NCI-H187 (cell line): ENCODE measurements at regions not wholly inside any gene's neighbourhood (a gene's known extent, or its start where the extent isn't known, plus 50 kb on each side); places are given as distances from the start of the nearest gene placed in this dataset.

Source experiments
- DNase-seq, 2 experiments: peaks; one replicate each; lab custom pipeline; 2025; lab: John Stamatoyannopoulos, UW

DNA sequence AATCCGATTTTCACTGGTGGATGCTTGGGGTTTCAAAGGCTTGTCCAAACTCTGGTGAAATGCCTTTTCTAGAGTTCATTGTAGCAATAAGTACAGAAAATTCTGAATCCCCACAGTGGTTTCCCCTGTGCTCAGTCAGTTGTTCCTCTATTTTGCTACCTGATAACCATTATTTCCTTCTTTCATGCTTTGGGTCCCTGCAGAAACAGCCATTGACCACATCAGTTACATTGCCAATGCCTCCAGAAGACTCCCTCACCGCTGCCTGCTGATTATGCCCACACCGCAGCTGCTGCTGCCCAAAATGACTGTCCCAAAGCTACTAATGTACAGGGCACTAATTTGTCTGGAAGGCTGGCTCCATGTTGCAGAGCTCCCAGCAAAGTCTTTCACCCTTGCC, 517.3 kb downstream of the KLF12 start:
- no peak for DNase-seq

DNA sequence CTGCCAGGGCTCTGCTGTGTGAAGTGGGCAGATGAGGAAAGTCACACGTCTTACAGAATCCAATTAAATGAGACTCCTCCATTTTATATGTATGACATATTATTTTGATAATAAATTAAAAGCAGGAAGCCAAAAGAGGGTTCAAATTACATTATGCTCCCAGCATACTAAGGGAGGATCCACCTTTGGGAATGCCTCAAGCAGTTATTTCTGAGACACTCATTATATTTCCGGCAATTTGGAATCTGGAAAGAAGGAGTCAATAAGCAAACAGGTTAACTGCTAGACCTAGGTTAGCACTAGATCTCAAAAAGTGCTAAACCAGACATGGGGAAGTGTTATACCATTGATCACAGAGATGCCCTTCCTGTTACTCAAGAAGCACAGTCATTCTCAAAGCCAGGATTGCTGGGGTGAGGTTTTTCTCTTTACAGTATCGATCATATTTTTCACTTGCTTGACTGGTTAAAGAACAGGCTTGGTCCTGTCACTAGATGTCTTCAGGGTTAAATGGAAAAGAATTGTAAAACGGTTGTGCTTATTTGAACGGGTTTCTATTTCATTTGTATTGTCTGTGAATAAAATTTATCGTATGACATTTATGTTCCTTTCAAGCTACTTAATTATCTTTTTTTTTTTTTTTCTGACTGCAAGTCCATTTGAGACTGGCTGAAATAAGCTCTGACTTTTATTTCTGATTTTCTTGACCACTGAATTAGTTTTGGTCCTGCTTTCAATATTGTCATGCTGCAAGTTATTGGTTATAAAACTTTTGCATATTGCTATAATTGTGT, 523.2 kb downstream of the KLF12 start:
- DNase-seq: peak; percentile 11 to 60

DNA sequence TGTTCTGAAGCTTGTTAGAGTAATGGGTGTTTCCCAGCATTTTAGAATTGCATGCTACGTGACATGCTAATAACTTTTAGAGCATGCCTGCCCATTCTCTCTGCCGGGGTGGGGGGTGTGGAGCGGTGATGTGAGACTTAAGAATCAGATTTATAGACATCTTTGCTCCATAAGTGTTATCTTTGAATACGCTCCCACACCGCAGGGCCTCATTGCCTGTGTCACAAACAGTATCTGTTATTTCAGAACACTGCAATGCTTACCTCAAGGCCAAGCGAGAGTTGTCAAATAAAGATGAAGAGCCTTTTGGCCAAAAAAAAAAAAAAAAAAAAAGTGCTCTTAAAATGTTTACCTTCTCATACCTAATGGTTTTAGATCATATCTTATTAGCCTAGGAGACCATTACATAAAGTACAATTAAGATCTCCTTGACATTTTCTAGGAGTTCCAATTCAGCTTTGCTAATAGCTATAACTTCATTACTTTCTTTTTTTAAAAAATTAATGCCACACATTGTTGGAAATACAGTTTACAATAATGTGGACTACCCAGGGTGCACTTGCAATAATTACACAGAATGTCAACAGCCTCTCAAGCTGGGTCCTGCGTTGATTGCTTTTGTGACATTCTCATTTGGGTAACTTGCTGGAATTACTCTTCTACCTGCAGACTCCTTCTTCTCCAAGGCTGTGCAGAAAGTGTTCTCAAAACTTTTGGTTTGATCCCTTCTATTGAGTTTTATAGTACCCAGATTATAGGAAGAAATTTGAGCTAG, 525.3 kb downstream of the KLF12 start:
- peak; percentile 96 to 98 for DNase-seq

DNA sequence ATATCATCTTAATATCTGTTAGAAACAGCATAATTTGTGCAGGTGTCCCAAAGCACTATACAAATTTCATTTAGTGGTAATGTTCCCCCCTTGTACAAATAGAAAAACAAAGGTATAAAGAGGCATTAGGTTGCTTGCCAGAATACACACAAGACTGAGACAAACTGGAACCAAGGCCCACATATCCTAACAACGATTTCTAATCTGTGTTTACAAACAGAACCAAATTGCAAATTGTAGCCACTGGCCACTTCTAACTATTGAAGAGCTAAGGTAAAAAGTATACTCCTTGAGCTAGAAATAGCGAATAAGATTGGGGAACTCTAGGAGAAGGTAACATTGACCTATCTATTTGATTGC, 526.1 kb downstream of the KLF12 start:
- DNase-seq: peak in 1 of 2 experiments; percentile 85

DNA sequence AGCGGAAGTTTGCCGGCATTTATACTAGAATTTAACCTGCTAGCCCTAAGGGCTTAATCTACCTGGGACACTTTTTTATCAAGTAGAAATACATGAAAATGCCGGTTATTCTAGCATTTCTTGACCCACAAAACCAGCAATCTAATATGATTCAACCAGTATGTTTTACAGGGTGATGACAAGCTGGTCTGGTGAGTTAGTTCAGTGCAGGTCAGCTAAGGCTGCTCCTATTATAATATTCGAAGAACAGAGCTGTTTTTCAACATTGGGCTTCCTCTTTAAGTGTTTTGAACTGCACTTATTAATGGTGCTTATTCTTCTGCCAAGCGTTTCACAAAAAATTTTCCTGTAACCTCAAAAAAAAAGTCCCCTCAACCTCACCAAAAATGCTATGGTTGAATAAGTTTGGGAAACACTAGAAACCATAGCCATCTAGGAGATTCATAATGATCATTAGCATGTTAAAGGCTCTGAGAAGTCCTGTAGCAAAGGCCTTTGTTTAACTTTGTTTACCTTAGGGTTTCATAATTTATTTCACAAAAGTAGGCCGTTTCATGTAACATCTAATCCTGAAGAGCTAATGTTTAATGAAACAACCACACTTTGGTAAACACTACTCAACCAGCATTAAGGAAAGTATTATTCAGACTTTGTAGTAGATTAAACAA, 526.6 kb downstream of the KLF12 start:
- DNase-seq: no peak

DNA sequence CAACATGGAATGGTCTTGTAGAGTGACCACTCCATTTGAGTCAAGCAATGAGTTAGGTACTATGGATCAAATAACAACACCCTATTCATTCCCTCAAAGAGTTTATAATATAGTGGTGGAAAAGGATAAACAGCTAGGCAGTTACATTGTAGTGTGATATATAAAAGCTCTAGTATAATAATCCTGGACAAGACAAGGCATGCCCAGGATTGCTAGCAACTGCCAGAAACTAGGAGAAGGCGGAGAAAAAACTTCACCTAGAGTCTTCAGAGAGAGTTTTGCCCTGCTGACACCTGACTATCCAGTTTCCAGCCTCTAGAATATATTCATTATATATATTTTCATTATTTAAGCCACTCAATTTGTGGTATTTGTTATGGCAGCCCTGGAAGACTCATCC, 530.6 kb downstream of the KLF12 start:
- no peak for DNase-seq

DNA sequence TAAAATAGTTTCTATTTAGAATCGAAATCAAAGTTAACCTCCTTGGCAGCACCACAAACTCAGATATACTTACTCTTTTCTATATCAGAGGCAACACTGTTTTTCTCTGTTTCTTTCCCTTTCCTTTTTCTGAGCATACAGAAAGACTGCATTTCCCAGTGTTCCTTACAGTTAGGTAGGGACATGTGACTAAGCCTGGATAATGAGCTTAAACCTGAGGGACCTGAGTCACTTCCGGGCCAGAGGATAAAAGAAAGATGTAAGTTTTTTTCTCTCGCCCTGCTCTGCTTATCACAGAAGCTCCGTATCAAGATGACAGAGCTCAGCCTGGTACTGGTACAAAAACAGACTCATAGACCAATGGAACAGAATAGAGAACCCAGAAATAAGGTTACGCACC, 531.9 kb downstream of the KLF12 start:
- no peak for DNase-seq

DNA sequence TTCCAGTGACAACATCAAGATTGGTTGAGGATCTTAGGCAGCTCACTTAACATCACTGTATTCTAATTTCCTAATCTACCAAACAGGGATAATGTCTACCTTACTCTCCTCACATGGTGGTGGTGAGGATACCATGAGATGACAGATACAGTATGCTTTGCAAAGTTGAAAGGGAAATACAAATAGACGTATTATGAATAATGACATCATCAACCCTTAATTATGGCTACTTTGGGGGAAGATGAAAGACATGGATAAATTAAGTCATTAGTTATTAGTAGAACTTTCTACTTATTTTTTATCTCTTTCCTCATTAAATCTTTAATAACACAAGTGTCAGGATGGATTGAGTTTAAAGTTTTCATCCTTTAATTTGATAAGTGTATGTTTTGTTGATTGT, 532.5 kb downstream of the KLF12 start:
- no peak for DNase-seq

DNA sequence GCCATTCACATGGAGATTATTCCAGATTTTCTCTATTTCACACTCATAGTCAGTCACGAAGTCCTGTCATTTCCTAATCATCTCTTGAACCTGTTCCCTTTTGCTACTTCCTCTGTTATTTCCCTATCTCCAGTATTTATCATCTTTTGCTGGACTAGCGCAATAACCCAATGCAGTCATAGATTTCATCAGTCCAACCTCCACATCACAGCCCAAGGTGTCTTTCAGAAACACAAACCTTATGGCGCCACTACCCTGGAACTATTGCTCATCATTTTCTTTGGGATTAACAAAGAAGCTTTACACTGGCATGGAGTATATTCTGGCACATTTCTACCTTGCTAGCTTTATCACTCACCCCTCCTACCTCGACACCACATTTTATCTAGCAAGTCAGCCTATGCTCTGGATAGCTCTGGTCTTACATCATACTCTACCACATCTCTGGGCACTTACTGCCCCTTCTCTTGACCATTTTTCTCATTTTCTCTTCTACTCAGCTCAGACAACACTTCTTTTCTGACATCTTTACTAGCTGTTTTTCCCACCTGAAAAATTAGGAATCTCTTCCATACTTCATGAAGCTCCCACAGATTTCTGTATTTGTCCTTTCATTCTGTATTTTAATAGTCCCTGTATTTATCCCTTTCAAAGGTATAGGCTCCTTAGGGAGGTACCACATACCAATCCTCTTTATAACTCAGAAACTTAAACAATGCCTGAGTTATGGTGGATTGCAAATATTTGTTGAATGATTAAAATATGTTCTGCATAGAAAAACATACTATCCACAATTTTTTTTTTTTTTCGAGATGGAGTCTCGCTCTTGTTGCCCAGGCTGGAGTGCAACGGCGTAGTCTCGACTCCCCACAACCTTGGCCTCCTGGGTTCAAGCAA, 534.7 kb downstream of the KLF12 start:
- DNase-seq: no peak

DNA sequence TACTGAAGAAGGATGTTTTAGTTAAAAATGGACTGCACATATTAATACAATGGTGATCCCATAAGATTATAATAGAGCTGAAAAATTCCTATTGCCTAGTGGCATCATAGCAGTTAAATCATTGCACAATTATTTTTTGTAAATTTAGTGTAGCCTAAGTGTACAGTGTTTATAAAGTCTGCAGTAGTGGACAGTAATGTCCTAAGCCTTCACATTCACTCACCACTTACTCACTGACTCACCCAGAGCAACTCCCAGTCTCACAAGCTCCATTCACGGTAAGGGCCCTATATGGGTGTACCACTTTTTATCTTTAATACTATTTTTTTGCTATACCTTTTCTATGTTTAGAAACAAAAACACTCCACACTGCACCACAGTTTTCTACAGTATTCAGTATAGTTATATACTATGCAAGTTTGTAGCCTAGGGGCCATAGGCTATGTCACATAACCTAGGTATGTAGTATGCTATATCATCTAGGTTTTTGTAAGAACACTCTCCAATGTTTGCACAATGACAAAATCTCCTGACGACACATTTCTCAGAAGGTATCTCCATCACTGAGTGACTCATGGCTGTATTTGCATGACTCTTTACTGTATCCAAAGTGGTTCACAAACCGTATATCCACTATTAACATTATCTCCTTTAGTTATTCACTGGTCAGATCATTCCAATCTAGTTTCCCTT, 536.0 kb downstream of the KLF12 start:
- no peak for DNase-seq

DNA sequence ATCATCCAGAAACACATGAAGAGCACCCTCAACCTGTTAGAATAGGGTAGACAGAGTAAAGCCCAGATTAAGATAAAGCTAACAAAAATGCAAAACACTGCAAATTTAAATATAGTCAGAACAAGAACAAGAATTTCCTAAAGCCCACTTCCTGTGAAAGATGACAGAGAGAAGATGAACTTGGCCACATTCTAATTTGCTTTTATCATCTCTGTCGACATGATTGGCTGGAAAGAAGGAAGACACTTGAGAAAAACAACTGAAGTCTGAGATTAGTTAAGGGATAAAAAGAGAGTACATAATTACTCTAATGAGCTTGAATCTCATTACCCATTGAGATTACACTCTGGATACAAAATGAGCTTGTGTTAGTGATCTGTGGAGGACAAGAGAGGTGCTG, 537.6 kb downstream of the KLF5 start:
- DNase-seq: no peak

DNA sequence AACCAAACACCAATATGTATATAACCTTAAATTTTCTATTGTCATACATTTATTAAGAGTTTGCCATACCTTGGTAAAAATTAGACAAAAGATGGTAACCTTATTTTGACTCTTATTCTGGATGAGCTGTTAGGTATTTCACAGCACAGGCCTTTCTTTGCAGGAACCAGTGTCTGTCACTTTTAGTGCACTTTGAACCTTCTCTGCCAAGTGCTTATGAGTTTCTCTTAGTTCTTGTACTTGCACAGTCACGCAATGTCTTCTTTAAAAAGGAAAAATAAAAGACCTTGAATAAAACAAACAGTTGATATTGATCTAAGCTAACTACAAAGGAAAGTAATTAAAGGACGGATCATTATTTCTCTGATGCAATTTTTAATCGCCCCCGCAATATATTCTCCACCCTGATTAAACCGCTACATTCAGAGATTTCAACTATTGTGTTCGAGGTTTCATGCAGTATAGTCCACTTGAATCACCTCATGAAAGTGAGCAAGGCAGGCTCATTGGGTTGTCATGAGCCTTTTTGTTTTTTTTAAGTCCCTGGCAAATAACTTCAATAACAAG, 534.5 kb downstream of the KLF5 start:
- no peak for DNase-seq

DNA sequence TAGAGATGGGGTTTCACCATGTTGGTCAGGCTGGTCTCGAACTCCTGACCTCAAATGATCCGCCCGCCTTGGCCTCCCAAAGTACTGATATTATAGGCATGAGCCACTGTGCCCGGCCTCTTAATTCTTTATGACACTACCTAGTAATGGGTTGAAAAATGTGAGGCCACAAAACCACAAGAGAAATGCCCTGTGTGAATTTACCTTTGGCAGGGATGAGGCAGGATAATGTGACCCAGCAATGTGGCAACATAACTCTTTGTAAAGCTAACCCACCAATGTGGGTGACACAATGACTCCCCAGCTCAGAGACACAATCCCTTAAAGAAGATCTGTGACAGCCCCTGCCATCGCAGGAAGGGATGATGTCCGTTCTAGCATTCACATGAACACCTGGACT, 533.1 kb downstream of the KLF5 start:
- DNase-seq: no peak

DNA sequence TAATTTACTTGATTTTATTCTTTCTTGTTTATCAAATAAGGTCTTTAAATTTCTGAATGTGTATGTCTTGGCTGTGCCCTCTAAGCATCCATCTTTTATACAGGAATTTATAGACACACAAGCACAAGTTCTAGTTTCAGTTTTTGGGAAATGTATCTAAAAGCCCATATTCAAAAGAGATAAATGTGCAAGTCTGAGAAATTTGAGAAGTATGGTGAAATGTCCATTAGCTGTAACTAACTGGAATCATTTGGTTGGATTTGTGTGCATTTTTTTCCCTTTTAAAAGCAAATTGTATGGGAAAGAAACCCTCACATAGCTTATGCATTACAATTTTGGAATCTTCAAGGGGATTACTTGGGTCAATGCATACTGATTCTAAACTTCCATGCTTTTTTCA, 532.0 kb downstream of the KLF5 start:
- no peak for DNase-seq

DNA sequence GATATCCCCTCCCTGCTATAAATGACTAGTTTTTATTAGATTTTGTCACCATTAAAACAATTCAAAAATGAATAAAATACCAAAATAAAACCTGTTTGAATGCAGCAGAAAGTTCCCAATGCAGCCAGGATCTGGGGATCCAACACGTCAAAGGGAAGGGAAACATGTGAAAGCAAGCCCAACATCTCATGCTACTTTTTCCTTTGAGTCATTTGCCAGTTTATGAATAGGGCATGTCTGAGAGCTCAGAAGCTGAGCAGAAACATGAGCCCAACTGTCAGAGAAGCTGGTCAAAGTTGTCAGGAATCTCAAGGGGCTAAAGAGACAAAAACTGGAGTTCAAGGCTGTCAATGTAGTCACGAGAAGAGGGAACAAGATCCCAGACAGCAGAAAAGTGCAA, 526.4 kb downstream of the KLF5 start:
- DNase-seq: no peak

DNA sequence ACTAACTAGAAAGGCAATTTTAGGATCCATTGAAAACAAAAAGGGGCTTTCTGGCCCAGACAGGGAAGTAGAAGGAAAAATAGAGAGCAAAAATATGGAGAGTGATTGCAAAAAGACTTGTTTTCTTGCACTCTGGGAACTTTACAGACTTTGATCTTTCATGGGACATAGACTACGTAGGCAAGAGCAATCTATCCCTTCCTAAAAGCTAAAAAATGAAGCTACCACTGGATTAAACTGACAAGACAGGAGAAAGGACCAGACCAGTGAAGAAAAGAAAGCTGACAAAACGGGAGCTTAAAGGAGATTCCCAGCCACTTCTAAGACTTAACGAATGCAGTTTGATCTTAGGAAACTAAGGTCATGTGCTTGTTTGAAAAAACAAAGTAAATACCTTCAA, 524.5 kb downstream of the KLF5 start:
- no peak for DNase-seq

DNA sequence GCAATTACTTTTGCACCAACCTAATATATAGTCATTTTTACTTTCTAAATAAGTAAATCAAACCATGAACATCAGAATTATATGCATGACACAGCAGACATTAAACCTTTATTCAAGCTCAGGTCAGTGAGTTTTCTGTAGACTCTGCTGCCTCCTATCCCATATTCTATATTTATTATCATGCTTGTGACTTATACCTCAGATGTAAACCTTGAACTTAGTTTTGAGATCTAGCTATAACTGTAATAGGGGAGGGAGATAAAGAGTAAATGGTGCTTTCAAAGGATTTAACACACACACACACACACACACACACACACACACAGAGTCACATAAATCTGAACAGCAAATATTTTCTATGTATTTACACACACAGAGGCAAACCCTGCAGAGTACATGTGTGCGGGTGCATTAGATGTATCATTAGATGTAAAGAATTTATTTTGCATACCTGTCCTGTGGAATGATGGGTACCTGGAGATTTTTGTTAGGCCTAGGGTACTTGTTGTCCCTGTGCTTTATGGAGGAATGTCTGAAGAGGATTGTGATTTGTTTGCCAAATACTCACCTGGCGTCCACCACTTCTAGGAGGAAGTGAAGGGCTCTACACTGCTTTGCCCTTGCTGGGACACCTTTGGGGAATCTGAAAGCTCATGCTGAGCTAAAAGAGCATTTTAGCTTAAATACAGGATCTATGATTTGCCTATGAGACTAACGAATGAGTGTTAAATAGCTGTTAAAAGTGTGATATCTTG, 521.9 kb downstream of the KLF5 start:
- no peak for DNase-seq

DNA sequence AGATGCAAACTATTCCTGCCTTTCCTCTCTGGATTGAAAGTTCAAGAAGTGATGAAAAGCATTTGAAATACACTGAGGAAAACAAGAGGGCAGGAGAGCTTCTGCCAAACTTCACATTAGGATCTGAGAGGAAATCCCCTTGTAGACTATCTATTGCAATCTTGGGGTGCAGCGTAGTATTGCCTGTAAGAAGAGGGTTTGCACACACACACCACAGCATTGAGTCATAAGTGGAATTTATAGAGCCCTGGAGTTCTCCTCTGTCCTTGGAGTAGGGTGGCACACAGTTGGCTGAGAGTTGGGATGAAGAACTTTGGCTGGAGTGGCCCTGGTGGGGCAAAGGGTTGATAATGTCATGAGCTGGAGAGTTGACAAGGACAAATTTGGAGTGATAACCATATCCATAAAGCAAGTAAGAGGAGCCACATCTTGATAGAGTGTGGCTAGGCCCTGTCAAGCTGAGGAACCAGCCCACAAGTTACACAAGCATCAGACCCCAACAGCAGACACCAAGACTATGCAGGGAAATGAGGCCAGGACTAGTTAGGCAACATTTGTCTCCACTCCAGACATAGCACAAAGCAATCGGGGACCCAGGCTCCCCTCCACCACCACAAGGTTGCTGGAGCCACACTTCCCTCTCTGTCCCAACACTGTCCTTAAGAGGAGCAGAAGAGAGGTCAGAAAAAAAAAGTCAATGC, 520.9 kb downstream of the KLF5 start:
- no peak for DNase-seq

DNA sequence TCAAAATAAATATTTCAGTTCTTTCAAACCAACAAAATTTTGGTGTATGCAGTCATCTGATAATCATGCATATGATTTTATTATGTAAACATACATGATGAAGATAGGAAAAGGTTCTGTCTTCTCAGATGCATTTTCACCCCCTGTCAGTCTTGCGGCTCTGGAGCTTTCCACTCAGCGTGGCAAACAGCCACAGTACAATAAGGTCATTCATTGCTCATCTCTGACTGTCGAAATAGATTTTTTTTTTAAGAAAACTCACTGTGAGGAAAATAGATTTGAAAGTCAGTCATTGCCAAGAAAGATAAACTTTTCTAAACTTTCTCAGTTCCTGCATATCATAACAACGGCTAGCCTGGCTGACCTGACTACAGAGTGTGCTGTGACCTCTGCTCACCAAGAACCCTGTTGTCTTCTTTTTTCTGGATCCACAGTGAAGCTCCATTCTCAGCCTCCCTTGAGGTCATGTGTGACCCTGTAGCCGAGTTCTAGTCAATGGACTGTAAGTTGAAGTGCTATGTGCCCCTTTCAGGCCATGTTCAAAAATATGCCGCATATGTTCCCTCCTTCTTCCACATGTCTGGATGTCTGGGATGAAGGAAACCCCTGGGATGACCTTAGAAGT, 519.6 kb downstream of the KLF5 start:
- DNase-seq: no peak
